Central memory CD4-positive, alpha-beta T cell (primary cell): ENCODE measurements at regions not wholly inside any gene's neighbourhood (a gene's known extent, or its start where the extent isn't known, plus 50 kb on each side); places are given as distances from the start of the nearest gene placed in this dataset.

ENCODE experiments used
- DNase-seq: peaks from one replicate; pipeline ENCODE4 v3.0.0; 2022

GRCh38 chr15:69962561-69962960 is 135.2 kb downstream of the TLE3 start:
- DNase-seq = no peak

GRCh38 chr15:69963385-69963784 is 134.3 kb downstream of the TLE3 start:
- no peak for DNase-seq

- no peak for DNase-seq
These were observed 125.9 kb downstream of the TLE3 start for GRCh38 chr15:69971771-69972170.

- no peak for DNase-seq
These were observed 125.3 kb downstream of the TLE3 start for GRCh38 chr15:69972436-69972835.

GRCh38 chr15:69973102-69973714 is 124.5 kb downstream of the TLE3 start:
- DNase-seq = no peak

- DNase-seq = no peak
These were observed 123.8 kb downstream of the TLE3 start for GRCh38 chr15:69973880-69974279.

GRCh38 chr15:69974321-69974720 is 123.4 kb downstream of the TLE3 start:
- no peak for DNase-seq

GRCh38 chr15:69976366-69976994 is 121.2 kb downstream of the TLE3 start:
- peak; percentile 18 for DNase-seq

GRCh38 chr15:69978603-69979002 is 119.1 kb downstream of the TLE3 start:
- no peak for DNase-seq

- no peak for DNase-seq
These were observed 118.5 kb downstream of the TLE3 start for GRCh38 chr15:69979262-69979661.

GRCh38 chr15:69979783-69980182 is 117.9 kb downstream of the TLE3 start:
- DNase-seq = no peak

- no peak for DNase-seq
These were observed 117.2 kb downstream of the TLE3 start for GRCh38 chr15:69980341-69981059.

GRCh38 chr15:69982037-69982436 is 115.7 kb downstream of the TLE3 start:
- DNase-seq = no peak

GRCh38 chr15:69983696-69984265 is 113.9 kb downstream of the TLE3 start:
- DNase-seq = no peak

- DNase-seq = no peak
These were observed 109.9 kb downstream of the TLE3 start for GRCh38 chr15:69987492-69988489.

- DNase-seq = no peak
These were observed 109.0 kb downstream of the TLE3 start for GRCh38 chr15:69988541-69989225.

- no peak for DNase-seq
These were observed 106.9 kb downstream of the TLE3 start for GRCh38 chr15:69990566-69991421.

- no peak for DNase-seq
These were observed 106.2 kb downstream of the TLE3 start for GRCh38 chr15:69991551-69991980.

- no peak for DNase-seq
These were observed 105.4 kb downstream of the TLE3 start for GRCh38 chr15:69992348-69992747.

- no peak for DNase-seq
These were observed 103.1 kb downstream of the TLE3 start for GRCh38 chr15:69994429-69995205.
